ENCODE measurements at regions not wholly inside any gene's neighbourhood (a gene's known extent, or its start where the extent isn't known, plus 50 kb on each side); places are given as distances from the start of the nearest gene placed in this dataset.

DNA sequence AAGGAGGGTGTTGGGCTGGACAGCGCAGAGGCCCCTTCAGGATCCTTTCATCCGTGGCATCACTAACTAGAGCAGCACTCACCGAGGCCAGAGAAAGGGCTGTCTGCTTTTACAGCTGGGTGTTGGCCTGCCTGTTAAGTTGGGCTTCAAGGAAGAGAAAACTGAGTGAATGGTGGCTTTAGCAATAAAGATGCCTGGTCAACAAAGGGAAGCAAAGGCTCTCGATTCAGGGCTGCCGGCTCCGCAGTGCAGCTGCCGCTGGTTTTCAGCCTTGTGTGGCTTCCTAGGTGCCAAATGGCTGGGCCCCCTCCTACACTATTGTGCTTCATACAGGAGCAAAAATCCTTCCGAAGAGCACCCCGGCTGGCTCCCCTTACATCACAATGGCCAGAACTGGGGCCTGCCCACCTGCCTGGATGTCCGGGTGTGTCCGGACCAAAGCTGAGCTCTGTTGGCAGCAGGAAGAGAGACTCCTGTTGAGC lies 61.0 kb upstream of the GPR45 start:
- TF ChIP-seq, protein P1, sequence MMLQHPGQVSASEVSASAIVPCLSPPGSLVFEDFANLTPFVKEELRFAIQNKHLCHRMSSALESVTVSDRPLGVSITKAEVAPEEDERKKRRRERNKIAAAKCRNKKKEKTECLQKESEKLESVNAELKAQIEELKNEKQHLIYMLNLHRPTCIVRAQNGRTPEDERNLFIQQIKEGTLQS (IDR thresholded peaks at IDR 0.05) = no peak
- TF ChIP-seq, protein P2, sequence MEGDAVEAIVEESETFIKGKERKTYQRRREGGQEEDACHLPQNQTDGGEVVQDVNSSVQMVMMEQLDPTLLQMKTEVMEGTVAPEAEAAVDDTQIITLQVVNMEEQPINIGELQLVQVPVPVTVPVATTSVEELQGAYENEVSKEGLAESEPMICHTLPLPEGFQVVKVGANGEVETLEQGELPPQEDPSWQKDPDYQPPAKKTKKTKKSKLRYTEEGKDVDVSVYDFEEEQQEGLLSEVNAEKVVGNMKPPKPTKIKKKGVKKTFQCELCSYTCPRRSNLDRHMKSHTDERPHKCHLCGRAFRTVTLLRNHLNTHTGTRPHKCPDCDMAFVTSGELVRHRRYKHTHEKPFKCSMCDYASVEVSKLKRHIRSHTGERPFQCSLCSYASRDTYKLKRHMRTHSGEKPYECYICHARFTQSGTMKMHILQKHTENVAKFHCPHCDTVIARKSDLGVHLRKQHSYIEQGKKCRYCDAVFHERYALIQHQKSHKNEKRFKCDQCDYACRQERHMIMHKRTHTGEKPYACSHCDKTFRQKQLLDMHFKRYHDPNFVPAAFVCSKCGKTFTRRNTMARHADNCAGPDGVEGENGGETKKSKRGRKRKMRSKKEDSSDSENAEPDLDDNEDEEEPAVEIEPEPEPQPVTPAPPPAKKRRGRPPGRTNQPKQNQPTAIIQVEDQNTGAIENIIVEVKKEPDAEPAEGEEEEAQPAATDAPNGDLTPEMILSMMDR (IDR thresholded peaks at IDR 0.05; ENCODE audit: low read depth, low read length, missing input control) = no peak
- TF ChIP-seq SP1 (IDR thresholded peaks at IDR 0.05) (no peak), YY1 (IDR thresholded peaks at IDR 0.05) (no peak), FOXA1 (IDR thresholded peaks at IDR 0.05) (no peak), NR2F2 (IDR thresholded peaks at IDR 0.05) (no peak), FOXA2 (IDR thresholded peaks at IDR 0.05) (no peak), GABPA (IDR thresholded peaks at IDR 0.05 in 1 of 2, conservative IDR thresholded peaks at IDR 0.05 in 1 of 2) (no peak), HNF4A (conservative IDR thresholded peaks at IDR 0.05) (no peak)
- TF ChIP-seq, protein P3, sequence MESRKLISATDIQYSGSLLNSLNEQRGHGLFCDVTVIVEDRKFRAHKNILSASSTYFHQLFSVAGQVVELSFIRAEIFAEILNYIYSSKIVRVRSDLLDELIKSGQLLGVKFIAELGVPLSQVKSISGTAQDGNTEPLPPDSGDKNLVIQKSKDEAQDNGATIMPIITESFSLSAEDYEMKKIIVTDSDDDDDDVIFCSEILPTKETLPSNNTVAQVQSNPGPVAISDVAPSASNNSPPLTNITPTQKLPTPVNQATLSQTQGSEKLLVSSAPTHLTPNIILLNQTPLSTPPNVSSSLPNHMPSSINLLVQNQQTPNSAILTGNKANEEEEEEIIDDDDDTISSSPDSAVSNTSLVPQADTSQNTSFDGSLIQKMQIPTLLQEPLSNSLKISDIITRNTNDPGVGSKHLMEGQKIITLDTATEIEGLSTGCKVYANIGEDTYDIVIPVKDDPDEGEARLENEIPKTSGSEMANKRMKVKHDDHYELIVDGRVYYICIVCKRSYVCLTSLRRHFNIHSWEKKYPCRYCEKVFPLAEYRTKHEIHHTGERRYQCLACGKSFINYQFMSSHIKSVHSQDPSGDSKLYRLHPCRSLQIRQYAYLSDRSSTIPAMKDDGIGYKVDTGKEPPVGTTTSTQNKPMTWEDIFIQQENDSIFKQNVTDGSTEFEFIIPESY (IDR thresholded peaks at IDR 0.05) = no peak
- TF ChIP-seq, protein P4, sequence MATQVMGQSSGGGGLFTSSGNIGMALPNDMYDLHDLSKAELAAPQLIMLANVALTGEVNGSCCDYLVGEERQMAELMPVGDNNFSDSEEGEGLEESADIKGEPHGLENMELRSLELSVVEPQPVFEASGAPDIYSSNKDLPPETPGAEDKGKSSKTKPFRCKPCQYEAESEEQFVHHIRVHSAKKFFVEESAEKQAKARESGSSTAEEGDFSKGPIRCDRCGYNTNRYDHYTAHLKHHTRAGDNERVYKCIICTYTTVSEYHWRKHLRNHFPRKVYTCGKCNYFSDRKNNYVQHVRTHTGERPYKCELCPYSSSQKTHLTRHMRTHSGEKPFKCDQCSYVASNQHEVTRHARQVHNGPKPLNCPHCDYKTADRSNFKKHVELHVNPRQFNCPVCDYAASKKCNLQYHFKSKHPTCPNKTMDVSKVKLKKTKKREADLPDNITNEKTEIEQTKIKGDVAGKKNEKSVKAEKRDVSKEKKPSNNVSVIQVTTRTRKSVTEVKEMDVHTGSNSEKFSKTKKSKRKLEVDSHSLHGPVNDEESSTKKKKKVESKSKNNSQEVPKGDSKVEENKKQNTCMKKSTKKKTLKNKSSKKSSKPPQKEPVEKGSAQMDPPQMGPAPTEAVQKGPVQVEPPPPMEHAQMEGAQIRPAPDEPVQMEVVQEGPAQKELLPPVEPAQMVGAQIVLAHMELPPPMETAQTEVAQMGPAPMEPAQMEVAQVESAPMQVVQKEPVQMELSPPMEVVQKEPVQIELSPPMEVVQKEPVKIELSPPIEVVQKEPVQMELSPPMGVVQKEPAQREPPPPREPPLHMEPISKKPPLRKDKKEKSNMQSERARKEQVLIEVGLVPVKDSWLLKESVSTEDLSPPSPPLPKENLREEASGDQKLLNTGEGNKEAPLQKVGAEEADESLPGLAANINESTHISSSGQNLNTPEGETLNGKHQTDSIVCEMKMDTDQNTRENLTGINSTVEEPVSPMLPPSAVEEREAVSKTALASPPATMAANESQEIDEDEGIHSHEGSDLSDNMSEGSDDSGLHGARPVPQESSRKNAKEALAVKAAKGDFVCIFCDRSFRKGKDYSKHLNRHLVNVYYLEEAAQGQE (IDR thresholded peaks at IDR 0.05) = no peak
- TF ChIP-seq, protein P5, sequence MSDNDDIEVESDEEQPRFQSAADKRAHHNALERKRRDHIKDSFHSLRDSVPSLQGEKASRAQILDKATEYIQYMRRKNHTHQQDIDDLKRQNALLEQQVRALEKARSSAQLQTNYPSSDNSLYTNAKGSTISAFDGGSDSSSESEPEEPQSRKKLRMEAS (IDR thresholded peaks at IDR 0.05) = no peak

Measured in liver (tissue), 3 donors.